Posterior vena cava (tissue), 2 donors: ENCODE measurements at regions not wholly inside any gene's neighbourhood (a gene's known extent, or its start where the extent isn't known, plus 50 kb on each side); places are given as distances from the start of the nearest gene placed in this dataset.

Source experiments
- DNase-seq: peaks from one replicate; pipeline ENCODE4 v3.0.0-alpha.2; 2020; ENCODE audit warnings: low spot score
- intact Hi-C, 2 donors: fragments of 100-400 bp; cut with DNase I; formaldehyde crosslinking; loops; one replicate each; pipeline versions ENCODE4 v1.14.1 to v1.14.2; 2022 to 2023
- donor health status: DM: yes; HTN: yes; CAD: no.
- donor health status: DM: yes; HTN: yes; CAD: no.

GRCh38 chr16:86379505-86379846 lies 130.9 kb upstream of the FOXF1 start:
- intact Hi-C loops: no loop called here
- peak; percentile 79 for DNase-seq

- intact Hi-C loops: no loop called here
Observed at GRCh38 chr16:86380030-86380429, 130.3 kb upstream of the FOXF1 start.

GRCh38 chr16:86381491-86381890 lies 128.8 kb upstream of the FOXF1 start:
- intact Hi-C loops: no loop called here
- DNase-seq: no peak

More at GRCh38 chr16:86380030-86380429, 130.3 kb upstream of the FOXF1 start:
- DNase-seq: peak; percentile 69

GRCh38 chr16:86382067-86382773 lies 128.1 kb upstream of the FOXF1 start:
- intact Hi-C loops: no loop called here
- DNase-seq: no peak

- DNase-seq: no peak
- intact Hi-C loops: no loop called here
Observed at GRCh38 chr16:86382774-86383407, 127.4 kb upstream of the FOXF1 start.

GRCh38 chr16:86383488-86384262 lies 126.7 kb upstream of the FOXF1 start:
- intact Hi-C loops: no loop called here
- DNase-seq: peak; percentile 28

GRCh38 chr16:86384263-86384649 lies 126.1 kb upstream of the FOXF1 start:
- DNase-seq: peak; percentile 68
- intact Hi-C loops: no loop called here

GRCh38 chr16:86384980-86385379 lies 125.3 kb upstream of the FOXF1 start:
- peak; percentile 71 for DNase-seq
- intact Hi-C loops: no loop called here

- intact Hi-C loops: no loop called here
- no peak for DNase-seq
Observed at GRCh38 chr16:86387468-86388440, 122.6 kb upstream of the FOXF1 start.

GRCh38 chr16:86388976-86389375 lies 121.4 kb upstream of the FOXF1 start:
- no peak for DNase-seq

GRCh38 chr16:86389566-86390328 lies 120.6 kb upstream of the FOXF1 start:
- DNase-seq: no peak
- intact Hi-C loops: no loop called here

More at GRCh38 chr16:86388976-86389375, 121.4 kb upstream of the FOXF1 start:
- intact Hi-C loops: no loop called here

- intact Hi-C loops: no loop called here
- no peak for DNase-seq
Observed at GRCh38 chr16:86390335-86390734, 120.0 kb upstream of the FOXF1 start.

GRCh38 chr16:86391486-86391885 lies 118.8 kb upstream of the FOXF1 start:
- intact Hi-C loops: no loop called here
- DNase-seq: no peak

- intact Hi-C loops: no loop called here
- DNase-seq: no peak
Observed at GRCh38 chr16:86391984-86392383, 118.3 kb upstream of the FOXF1 start.

- DNase-seq: no peak
- intact Hi-C loops: no loop called here
Observed at GRCh38 chr16:86392436-86393152, 117.7 kb upstream of the FOXF1 start.

- intact Hi-C loops: no loop called here
Observed at GRCh38 chr16:86393907-86394626, 116.3 kb upstream of the FOXF1 start.

GRCh38 chr16:86395477-86395876 lies 114.8 kb upstream of the FOXF1 start:
- intact Hi-C loops: no loop called here

More at GRCh38 chr16:86393907-86394626, 116.3 kb upstream of the FOXF1 start:
- DNase-seq: no peak

More at GRCh38 chr16:86395477-86395876, 114.8 kb upstream of the FOXF1 start:
- no peak for DNase-seq
